Endothelial cell of umbilical vein (primary cell): ENCODE measurements at regions not wholly inside any gene's neighbourhood (a gene's known extent, or its start where the extent isn't known, plus 50 kb on each side); places are given as distances from the start of the nearest gene placed in this dataset.

Source experiments
- EZH2 ChIP-seq: IDR thresholded peaks from 2 replicates; pipeline ENCODE4 v1.6.1; 2012; ENCODE audit warnings: borderline replicate concordance, low read depth, mild to moderate bottlenecking, moderate library complexity, low read length, inconsistent platforms; ENCODE audit not compliant: severe bottlenecking
- GATA2 ChIP-seq: IDR thresholded peaks from 2 replicates; pipeline ENCODE4 v1.7.0; 2011; ENCODE audit warnings: low read depth, mild to moderate bottlenecking, moderate library complexity, mixed read lengths, low read length; ENCODE audit not compliant: insufficient read length, insufficient read depth
- JUN ChIP-seq: IDR thresholded peaks from 2 replicates; pipeline ENCODE4 v1.6.1; 2011; ENCODE audit warnings: borderline replicate concordance, low read depth; ENCODE audit not compliant: insufficient read length, insufficient read depth
- MYC ChIP-seq: IDR thresholded peaks from one replicate; pipeline ENCODE4 v1.6.1; 2011; ENCODE audit warnings: mild to moderate bottlenecking, low read depth, low read length
- POLR2A ChIP-seq: IDR thresholded peaks from 2 replicates; pipeline ENCODE4 v1.6.1; 2012; ENCODE audit warnings: low read depth, mild to moderate bottlenecking, control low read depth, low read length
- POLR2AphosphoS5 ChIP-seq: IDR thresholded peaks from 2 replicates; pipeline ENCODE4 v1.6.1; 2012; ENCODE audit warnings: low read depth, mild to moderate bottlenecking, control low read depth, low read length, moderate library complexity; ENCODE audit not compliant: insufficient read depth
- TF ChIP-seq, protein P1 (sequence below), 2 donors: IDR thresholded peaks; 1 replicate in 1 of 2; 2 replicates in 1 of 2; pipeline ENCODE4 v1.5.1; 2011; ENCODE audit warnings: low read length in 2 of 2, mild to moderate bottlenecking in 2 of 2, moderate library complexity in 2 of 2, control low read depth in 1 of 2, inconsistent platforms in 1 of 2, low read depth in 1 of 2; ENCODE audit not compliant: insufficient read depth in 1 of 2; ENCODE audit errors: extremely low read depth in 1 of 2
- TF ChIP-seq, protein P2 (sequence below): IDR thresholded peaks from 2 replicates; pipeline ENCODE4 v1.6.1; 2011; ENCODE audit not compliant: insufficient read depth, insufficient read length

DNA sequence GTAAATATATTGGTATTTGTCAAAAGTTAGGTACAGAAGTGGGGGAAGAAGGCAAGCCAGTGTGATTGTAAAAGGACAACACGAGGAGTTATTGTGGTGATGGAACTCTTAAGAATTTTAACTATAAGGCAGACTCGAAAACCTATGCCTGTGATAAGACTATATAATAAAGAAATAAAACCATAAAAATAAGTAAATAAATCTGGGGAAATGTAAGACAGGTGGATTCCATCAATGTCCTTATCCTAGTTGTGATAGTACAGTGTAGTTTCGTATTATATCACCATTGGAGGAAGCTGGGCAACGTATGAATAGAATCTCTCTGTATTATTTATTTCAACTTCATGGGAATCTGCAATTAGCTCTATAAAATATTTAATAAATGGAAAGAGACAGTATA is 395.7 kb downstream of the CDC14C start:
- TF ChIP-seq MYC, result no peak
- no peak for TF ChIP-seq GATA2
- TF ChIP-seq, protein P1, sequence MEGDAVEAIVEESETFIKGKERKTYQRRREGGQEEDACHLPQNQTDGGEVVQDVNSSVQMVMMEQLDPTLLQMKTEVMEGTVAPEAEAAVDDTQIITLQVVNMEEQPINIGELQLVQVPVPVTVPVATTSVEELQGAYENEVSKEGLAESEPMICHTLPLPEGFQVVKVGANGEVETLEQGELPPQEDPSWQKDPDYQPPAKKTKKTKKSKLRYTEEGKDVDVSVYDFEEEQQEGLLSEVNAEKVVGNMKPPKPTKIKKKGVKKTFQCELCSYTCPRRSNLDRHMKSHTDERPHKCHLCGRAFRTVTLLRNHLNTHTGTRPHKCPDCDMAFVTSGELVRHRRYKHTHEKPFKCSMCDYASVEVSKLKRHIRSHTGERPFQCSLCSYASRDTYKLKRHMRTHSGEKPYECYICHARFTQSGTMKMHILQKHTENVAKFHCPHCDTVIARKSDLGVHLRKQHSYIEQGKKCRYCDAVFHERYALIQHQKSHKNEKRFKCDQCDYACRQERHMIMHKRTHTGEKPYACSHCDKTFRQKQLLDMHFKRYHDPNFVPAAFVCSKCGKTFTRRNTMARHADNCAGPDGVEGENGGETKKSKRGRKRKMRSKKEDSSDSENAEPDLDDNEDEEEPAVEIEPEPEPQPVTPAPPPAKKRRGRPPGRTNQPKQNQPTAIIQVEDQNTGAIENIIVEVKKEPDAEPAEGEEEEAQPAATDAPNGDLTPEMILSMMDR (IDR thresholded peaks at IDR 0.05; ENCODE audit: extremely low read depth in 1 of 2, insufficient read depth in 1 of 2, low read depth in 1 of 2, low read length in 2 of 2), result no peak
- TF ChIP-seq POLR2A, result no peak
- TF ChIP-seq JUN, result no peak
- no peak for TF ChIP-seq EZH2
- TF ChIP-seq, protein P2, sequence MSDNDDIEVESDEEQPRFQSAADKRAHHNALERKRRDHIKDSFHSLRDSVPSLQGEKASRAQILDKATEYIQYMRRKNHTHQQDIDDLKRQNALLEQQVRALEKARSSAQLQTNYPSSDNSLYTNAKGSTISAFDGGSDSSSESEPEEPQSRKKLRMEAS, result no peak
- no peak for TF ChIP-seq POLR2AphosphoS5
